ENCODE measurements at regions not wholly inside any gene's neighbourhood (a gene's known extent, or its start where the extent isn't known, plus 50 kb on each side); places are given as distances from the start of the nearest gene placed in this dataset.
"Not testable (repeated sequence)": the region's sequence is repeated elsewhere in the genome, so short reads cannot be mapped to it uniquely, and the experiment has no call there.

DNA sequence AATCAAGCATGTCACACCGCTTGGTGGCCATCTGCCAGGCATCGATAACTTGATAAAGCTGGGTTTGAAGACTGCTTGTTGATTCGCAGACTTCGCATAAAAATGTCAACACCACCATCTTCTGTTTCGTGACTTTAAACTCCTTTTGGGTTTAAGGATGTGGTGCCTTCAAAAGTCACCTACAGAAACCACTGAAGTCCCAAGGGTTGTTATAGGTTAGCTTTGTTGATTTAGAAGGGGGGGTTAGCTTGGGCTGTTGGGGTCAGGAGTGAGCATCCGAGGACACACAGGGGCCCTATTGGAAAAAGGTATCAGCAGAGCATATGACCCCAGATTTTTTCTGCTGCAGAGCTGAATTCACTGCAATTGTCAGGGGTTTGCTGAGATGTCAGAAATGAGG, 76.7 kb upstream of the SSTR4 start:
- TF ChIP-seq, protein P1, sequence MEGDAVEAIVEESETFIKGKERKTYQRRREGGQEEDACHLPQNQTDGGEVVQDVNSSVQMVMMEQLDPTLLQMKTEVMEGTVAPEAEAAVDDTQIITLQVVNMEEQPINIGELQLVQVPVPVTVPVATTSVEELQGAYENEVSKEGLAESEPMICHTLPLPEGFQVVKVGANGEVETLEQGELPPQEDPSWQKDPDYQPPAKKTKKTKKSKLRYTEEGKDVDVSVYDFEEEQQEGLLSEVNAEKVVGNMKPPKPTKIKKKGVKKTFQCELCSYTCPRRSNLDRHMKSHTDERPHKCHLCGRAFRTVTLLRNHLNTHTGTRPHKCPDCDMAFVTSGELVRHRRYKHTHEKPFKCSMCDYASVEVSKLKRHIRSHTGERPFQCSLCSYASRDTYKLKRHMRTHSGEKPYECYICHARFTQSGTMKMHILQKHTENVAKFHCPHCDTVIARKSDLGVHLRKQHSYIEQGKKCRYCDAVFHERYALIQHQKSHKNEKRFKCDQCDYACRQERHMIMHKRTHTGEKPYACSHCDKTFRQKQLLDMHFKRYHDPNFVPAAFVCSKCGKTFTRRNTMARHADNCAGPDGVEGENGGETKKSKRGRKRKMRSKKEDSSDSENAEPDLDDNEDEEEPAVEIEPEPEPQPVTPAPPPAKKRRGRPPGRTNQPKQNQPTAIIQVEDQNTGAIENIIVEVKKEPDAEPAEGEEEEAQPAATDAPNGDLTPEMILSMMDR (IDR thresholded peaks at IDR 0.05), result no peak
- TF ChIP-seq POLR2AphosphoS5 (IDR thresholded peaks at IDR 0.05) (no peak), EP300 (IDR thresholded peaks at IDR 0.05) (no peak), POLR2A (IDR thresholded peaks at IDR 0.05) (no peak)
- no peaks in the 10 kb centered on the region for H3K27me3 ChIP-seq
- H3K36me3 ChIP-seq, result no peaks in the 10 kb centered on the region
- H3K4me3 ChIP-seq, result no peak overlapping the region
- no peaks in the 10 kb centered on the region for H3K9me3 ChIP-seq
- intact Hi-C loops (cut with DNase I), result no loop called here
- 82 to 85% methylated on average over 6 of the region's 6 CpGs for WGBS, 2 donors
- no peak overlapping the region for H3K27ac ChIP-seq
- no peaks in the 10 kb centered on the region for H3K4me1 ChIP-seq
- no peak for DNase-seq

DNA sequence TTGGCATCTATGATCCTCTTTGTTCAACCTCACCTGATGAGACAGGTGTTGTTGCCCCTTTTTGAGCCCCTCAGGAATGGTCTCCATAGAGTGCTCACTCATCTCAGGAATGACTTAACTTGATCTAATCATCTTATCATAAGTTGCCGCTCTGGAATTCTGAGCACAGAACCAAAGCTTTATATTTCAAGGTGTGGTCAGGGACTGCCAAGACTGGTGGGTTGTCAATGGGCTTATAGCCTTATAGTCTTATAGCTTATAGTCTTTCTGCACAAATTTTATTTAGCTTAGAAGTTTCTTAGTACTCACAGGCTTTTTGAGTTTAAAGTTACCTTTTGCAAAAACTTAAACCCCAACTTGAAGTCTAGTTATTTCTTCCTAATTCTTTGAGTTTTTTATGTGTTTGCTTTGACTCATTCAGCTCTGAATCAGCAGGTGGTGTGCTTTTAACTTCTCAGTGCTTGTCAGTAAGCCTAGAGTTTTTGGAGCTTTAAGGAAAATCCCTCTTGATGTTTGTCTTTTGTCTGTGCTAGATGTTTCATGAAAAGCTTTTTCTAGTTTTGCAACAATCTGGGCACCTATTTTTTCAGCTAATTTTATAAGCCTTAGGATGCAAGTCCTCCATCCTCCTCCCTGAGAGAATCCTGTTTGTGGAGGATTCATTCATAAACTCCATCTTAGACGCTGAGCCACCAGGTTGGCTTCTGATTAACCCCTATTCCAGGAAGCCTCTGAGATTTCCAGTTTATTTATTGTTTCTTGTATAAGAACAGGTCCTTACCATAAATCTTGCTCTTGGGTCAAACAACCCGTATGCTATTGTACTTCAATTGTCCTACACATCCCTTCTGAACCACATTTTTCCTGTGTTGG, 72.3 kb upstream of the SSTR4 start:
- Histone ChIP-seq H3K36me3 (no peaks in the 10 kb centered on the region), H3K27ac (no peak overlapping the region), H3K27me3 (peaks cover 0 to 7% (median 6%) of the 10 kb centered on the region in 3 donors), H3K4me3 (no peak overlapping the region), H3K4me1 (no peaks in the 10 kb centered on the region), H3K9me3 (no peaks in the 10 kb centered on the region)
- TF ChIP-seq EP300 (IDR thresholded peaks at IDR 0.05), result no peak
- TF ChIP-seq POLR2AphosphoS5 (IDR thresholded peaks at IDR 0.05), result no peak
- no peak for TF ChIP-seq POLR2A (IDR thresholded peaks at IDR 0.05)
- TF ChIP-seq, protein P1 (IDR thresholded peaks at IDR 0.05), result no peak
- no peak for DNase-seq
- intact Hi-C loops (cut with DNase I), result no loop called here
- 16 to 48% methylated on average over 3 of the region's 3 CpGs for WGBS, 2 donors

DNA sequence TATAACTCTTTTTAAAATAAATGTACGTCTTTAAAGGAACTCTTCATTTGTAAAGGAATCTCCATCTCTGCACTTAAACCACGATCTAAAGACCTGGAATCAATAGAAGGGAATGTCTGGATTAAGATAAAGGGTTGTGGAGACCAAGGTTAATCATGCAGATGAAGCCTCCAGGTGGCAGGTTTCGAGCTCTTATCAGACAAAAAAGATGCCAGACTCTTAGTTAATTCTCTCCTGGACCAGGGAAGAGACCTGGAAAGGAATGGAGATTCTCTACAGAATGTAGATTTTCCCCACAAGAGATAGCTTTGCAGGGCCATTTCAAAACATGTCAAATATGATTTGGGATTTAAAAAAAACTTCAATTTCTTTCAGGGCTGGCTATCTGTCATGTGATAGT, 71.5 kb upstream of the SSTR4 start:
- no peak for DNase-seq
- 61 to 76% methylated on average over 3 of the region's 3 CpGs for WGBS, 2 donors
- Histone ChIP-seq H3K36me3 (no peaks in the 10 kb centered on the region), H3K27me3 (peaks cover 0 to 7% (median 6%) of the 10 kb centered on the region in 3 donors), H3K4me3 (no peak overlapping the region), H3K27ac (no peak overlapping the region), H3K4me1 (no peaks in the 10 kb centered on the region), H3K9me3 (no peaks in the 10 kb centered on the region)
- intact Hi-C loops (cut with DNase I), result no loop called here
- TF ChIP-seq POLR2A (IDR thresholded peaks at IDR 0.05) (no peak), POLR2AphosphoS5 (IDR thresholded peaks at IDR 0.05) (no peak), EP300 (IDR thresholded peaks at IDR 0.05) (no peak)
- TF ChIP-seq, protein P1 (IDR thresholded peaks at IDR 0.05), result no peak

GRCh38 chr20:22966787-22967464, 68.2 kb upstream of the SSTR4 start:
- TF ChIP-seq, protein P1 (IDR thresholded peaks at IDR 0.05), result no peak
- TF ChIP-seq EP300 (IDR thresholded peaks at IDR 0.05) (no peak), POLR2A (IDR thresholded peaks at IDR 0.05) (no peak), POLR2AphosphoS5 (IDR thresholded peaks at IDR 0.05) (no peak)
- H3K4me3 ChIP-seq, result no peak overlapping the region

DNA sequence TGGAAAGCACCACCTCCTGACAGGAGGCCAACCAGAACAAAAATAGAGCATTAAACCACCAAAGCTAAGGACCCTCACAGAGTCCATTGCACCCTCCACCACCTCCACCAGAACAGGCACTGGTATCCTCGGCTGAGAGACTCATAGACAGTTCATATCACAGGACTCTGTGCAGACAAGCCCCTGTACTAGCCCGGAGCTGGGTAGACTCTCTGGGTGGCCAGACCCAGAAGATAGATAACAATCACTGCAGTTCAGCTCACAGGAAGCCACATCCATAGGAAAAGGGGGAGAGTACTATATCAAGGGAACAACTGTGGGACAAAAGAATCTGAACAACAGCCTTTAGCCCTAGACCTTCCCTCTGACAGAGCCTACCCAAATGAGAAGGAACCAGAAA, 67.4 kb upstream of the SSTR4 start:
- DNase-seq; H3K27ac ChIP-seq; H3K36me3 ChIP-seq; intact Hi-C loops (cut with DNase I); H3K4me3 ChIP-seq; H3K9me3 ChIP-seq; H3K27me3 ChIP-seq; H3K4me1 ChIP-seq: not testable (repeated sequence)
- 83 to 85% methylated on average over 2 of the region's 2 CpGs for WGBS, 2 donors

More at GRCh38 chr20:22966787-22967464, 68.2 kb upstream of the SSTR4 start:
- Histone ChIP-seq H3K27me3 (peaks cover 0 to 7% (median 6%) of the 10 kb centered on the region in 3 donors), H3K9me3 (no peaks in the 10 kb centered on the region), H3K36me3 (no peaks in the 10 kb centered on the region), H3K27ac (no peak overlapping the region), H3K4me1 (no peaks in the 10 kb centered on the region)
- intact Hi-C loops (cut with DNase I), result no loop called here
- no peak for DNase-seq
- WGBS, 2 donors, result 76 to 86% methylated on average over 4 of the region's 4 CpGs

DNA sequence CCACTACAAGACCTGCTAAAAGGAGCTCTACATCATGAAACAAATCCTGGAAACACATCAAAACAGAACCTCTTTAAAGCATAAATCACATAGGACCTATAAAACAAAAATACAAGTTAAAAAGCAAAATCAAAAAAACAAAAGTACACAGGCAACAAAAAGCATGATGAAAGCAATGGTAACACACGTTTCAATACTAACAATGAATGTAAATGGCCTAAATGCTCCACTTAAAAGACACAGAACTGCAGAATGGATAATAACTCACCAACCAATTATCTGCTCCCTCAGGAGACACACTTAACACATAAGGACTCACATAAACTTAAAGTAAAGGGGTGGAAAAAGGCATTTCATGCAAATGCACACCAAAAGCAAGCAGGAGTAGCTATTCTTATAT, 66.1 kb upstream of the SSTR4 start:
- 57 to 77% methylated on average over 1 of the region's 1 CpG for WGBS, 2 donors
- H3K9me3 ChIP-seq; H3K4me3 ChIP-seq; DNase-seq; H3K27me3 ChIP-seq; H3K27ac ChIP-seq; H3K36me3 ChIP-seq; intact Hi-C loops (cut with DNase I); H3K4me1 ChIP-seq: not testable (repeated sequence)

DNA sequence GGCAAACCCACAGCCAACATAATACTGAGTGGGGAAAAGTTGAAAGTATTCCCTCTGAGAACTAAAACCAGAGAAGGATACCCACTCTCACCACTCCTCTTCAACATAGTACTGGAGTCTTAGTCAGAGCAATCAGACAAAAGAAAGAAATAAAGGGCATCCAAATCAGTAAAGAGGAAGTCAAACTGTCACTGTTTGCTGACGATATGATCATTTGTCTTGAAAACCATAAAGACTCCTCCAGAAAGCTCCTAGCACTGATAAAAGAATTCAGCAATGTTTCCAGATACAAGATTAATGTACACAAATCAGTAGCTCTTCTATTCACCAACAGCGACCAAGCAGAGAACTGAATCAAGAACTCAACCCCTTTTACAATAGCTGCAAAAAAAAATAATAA, 64.0 kb upstream of the SSTR4 start:
- H3K36me3 ChIP-seq; intact Hi-C loops (cut with DNase I); H3K4me3 ChIP-seq; H3K27me3 ChIP-seq; H3K4me1 ChIP-seq; DNase-seq; H3K9me3 ChIP-seq; H3K27ac ChIP-seq: not testable (repeated sequence)
- WGBS, 2 donors, result 53 to 58% methylated on average over 2 of the region's 2 CpGs

Data from sigmoid colon (tissue), 6 donors.